Esophagus squamous epithelium (tissue), 5 donors: ENCODE measurements at regions not wholly inside any gene's neighbourhood (a gene's known extent, or its start where the extent isn't known, plus 50 kb on each side); places are given as distances from the start of the nearest gene placed in this dataset.
"Not testable (repeated sequence)": the region's sequence is repeated elsewhere in the genome, so short reads cannot be mapped to it uniquely, and the experiment has no call there.

Source experiments
- DNase-seq: peaks from one replicate; lab custom pipeline; 2025; lab: John Stamatoyannopoulos, UW
- H3K27ac ChIP-seq, 4 donors: fragments of 200-600 bp; sonication (generic); one replicate each; pipeline ENCODE4 v1.5.1; 2016 to 2019; ENCODE audit warnings: mild to moderate bottlenecking in 1 of 4
- H3K27me3 ChIP-seq, 4 donors: fragments of 200-600 bp; sonication (generic); 1 replicate in 3 of 4; 2 replicates in 1 of 4; pipeline versions ENCODE4 v1.5.1 to v1.6.0; 2017 to 2021; ENCODE audit warnings: antibody characterized with exemption in 1 of 4
- H3K36me3 ChIP-seq, 3 donors: fragments of 200-600 bp; sonication (generic); one replicate each; pipeline ENCODE4 v1.5.1; 2016 to 2019
- H3K4me1 ChIP-seq, 3 donors: fragments of 200-600 bp; sonication (generic); one replicate each; pipeline ENCODE4 v1.5.1; 2017 to 2019
- H3K4me3 ChIP-seq, 4 donors: fragments of 200-600 bp; sonication (generic); 1 replicate in 3 of 4; 2 replicates in 1 of 4; pipeline ENCODE4 v1.5.1; 2016 to 2019; ENCODE audit warnings: mild to moderate bottlenecking in 2 of 4, moderate library complexity in 1 of 4
- H3K9me3 ChIP-seq, 3 donors: fragments of 200-600 bp; sonication (generic); one replicate each; pipeline ENCODE4 v1.5.1; 2016 to 2019
- POLR2A ChIP-seq, 4 donors: fragments of 450-650 bp; IDR thresholded peaks; one replicate each; pipeline ENCODE4 v1.6.1; 2017; ENCODE audit warnings: antibody characterized with exemption in 4 of 4, mild to moderate bottlenecking in 4 of 4, moderate library complexity in 3 of 4
- WGBS, 2 donors: methylation state at CpG; one replicate each; pipeline ENCODE4 v1.1.5; 2018; 5-methylcytosine and 5-hydroxymethylcytosine counted together
- intact Hi-C: fragments of 100-400 bp; cut with DNase I; formaldehyde crosslinking; loops from one replicate; pipeline ENCODE4 v1.15.0; 2022
- TF ChIP-seq, protein P1 (sequence below), 6 experiments: fragments of 450-650 bp in 4 of 6; fragments of 200-600 bp in 2 of 6; sonication (generic) in 2 of 6; IDR thresholded peaks; one replicate each; pipeline ENCODE4 v1.5.1; 2016 to 2019; ENCODE audit warnings: antibody characterized with exemption in 6 of 6, mild to moderate bottlenecking in 4 of 6, moderate library complexity in 4 of 6
- donor health status: DM: yes; HTN: yes; CAD: no.

DNA sequence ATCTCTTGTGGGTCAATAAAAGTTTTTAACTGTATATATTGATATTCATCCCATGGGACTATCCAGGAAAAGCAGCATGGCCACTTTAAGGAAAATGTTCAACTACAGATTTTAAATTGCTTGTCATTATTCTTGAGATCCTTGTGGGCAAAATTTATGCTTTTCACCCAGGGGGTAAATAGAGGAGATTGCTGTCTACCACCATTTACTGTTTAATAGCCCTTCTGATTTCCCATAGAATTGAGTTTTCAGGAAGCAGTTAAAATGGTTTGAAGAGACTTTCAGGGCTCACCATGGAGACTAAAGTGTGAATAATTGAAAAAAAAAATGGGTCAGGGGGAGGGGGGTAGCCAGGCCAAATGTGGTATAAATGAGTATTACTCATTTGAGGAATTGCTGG is 901.1 kb upstream of the POT1 start:
- Histone ChIP-seq H3K27me3 (no peaks in the 10 kb centered on the region), H3K4me1 (no peaks in the 10 kb centered on the region), H3K9me3 (peaks cover 0 to 18% (median 0%) of the 10 kb centered on the region in 3 donors), H3K27ac (no peak overlapping the region), H3K4me3 (no peak overlapping the region), H3K36me3 (no peaks in the 10 kb centered on the region)
- no peak for DNase-seq
- intact Hi-C loops, result no loop called here
- TF ChIP-seq, protein P1, sequence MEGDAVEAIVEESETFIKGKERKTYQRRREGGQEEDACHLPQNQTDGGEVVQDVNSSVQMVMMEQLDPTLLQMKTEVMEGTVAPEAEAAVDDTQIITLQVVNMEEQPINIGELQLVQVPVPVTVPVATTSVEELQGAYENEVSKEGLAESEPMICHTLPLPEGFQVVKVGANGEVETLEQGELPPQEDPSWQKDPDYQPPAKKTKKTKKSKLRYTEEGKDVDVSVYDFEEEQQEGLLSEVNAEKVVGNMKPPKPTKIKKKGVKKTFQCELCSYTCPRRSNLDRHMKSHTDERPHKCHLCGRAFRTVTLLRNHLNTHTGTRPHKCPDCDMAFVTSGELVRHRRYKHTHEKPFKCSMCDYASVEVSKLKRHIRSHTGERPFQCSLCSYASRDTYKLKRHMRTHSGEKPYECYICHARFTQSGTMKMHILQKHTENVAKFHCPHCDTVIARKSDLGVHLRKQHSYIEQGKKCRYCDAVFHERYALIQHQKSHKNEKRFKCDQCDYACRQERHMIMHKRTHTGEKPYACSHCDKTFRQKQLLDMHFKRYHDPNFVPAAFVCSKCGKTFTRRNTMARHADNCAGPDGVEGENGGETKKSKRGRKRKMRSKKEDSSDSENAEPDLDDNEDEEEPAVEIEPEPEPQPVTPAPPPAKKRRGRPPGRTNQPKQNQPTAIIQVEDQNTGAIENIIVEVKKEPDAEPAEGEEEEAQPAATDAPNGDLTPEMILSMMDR (IDR thresholded peaks at IDR 0.05), result no peak
- no peak for TF ChIP-seq POLR2A (IDR thresholded peaks at IDR 0.05)

DNA sequence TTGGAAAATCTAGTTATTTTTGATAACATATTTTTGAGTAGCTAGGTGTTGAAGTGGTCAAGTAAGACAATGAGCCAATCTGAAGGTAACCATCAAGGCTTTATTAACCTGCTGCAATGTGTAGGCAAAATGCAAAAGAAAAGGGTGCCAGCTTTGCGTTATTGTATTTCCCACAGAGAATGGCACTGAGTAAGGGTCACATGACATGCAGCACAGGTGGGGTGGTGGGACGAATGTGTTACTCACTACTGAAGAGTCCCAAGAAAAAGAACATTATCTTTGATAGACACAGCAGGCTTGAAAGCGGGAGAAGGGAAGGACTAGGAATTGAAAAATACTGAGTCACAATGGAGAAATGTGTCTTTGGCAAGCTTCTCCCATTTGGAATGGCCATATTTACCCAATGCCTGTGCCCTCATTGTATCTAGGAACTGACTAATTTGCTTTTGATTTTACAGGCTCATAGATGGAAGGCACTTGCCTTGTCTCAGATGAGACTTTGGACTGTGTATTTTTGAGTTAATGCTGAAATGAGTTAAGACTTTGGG is 898.6 kb upstream of the POT1 start:
- Histone ChIP-seq H3K9me3 (peaks cover 0 to 15% (median 0%) of the 10 kb centered on the region in 3 donors), H3K27ac (no peak overlapping the region), H3K36me3 (no peaks in the 10 kb centered on the region), H3K4me1 (no peaks in the 10 kb centered on the region), H3K4me3 (no peak overlapping the region), H3K27me3 (no peaks in the 10 kb centered on the region)
- 71 to 74% methylated on average over 3 of the region's 3 CpGs for WGBS, 2 donors
- TF ChIP-seq POLR2A (IDR thresholded peaks at IDR 0.05), result no peak
- TF ChIP-seq, protein P1 (IDR thresholded peaks at IDR 0.05), result no peak
- DNase-seq, result no peak
- intact Hi-C loops, result no loop called here

DNA sequence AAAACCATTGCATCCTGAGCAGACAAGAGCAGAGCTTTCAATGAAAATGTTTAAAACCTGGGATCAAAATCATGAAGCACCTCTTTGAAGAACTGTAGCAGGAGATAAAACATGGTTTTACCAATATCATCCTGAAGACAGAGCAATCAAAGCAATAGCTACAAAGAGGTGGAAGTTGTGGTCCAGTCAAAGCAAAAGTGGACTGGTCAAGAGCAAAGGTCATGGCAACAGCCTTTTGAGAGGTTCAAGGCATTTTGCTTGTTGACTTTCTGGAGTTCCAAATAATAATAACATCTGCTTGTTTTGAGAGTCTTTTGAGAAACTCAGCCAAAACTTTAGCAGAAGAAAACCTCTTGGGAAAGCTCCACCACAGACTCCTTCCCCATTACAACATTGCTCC is 893.9 kb upstream of the POT1 start:
- H3K4me3 ChIP-seq, result no peak overlapping the region
- H3K27me3 ChIP-seq, result no peaks in the 10 kb centered on the region
- no peak for TF ChIP-seq POLR2A (IDR thresholded peaks at IDR 0.05)
- TF ChIP-seq, protein P1 (IDR thresholded peaks at IDR 0.05), result no peak
- no peak overlapping the region for H3K27ac ChIP-seq
- intact Hi-C loops, result no loop called here
- DNase-seq, result no peak
- no peaks in the 10 kb centered on the region for H3K9me3 ChIP-seq
- H3K4me1 ChIP-seq, result no peaks in the 10 kb centered on the region
- H3K36me3 ChIP-seq, result no peaks in the 10 kb centered on the region

DNA sequence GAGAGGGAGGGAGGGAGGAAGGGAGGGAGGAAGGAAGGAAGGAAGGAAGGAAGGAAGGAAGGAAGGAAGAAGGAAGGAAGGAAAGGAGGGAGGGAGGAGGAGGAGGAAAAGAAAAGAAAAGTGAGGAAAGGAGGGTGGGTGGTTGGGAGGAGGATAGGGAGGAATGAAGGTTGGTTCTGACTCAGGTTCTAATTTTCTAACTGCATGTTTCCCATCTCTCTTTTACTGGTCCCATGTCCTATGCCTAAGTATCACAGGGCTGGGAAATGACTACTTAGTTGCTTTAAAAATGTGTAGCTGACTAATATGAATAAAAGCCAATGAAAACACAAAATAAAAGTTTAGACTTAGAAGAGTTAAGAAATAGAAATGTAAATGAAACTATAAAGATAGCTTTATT is 890.9 kb upstream of the POT1 start:
- no peak for DNase-seq
- no peak overlapping the region for H3K27ac ChIP-seq
- no peaks in the 10 kb centered on the region for H3K27me3 ChIP-seq
- H3K9me3 ChIP-seq, result no peaks in the 10 kb centered on the region
- no peaks in the 10 kb centered on the region for H3K36me3 ChIP-seq
- no peaks in the 10 kb centered on the region for H3K4me1 ChIP-seq
- intact Hi-C loops, result no loop called here
- no peak overlapping the region for H3K4me3 ChIP-seq
- TF ChIP-seq, protein P1 (IDR thresholded peaks at IDR 0.05), result no peak
- no peak for TF ChIP-seq POLR2A (IDR thresholded peaks at IDR 0.05)

DNA sequence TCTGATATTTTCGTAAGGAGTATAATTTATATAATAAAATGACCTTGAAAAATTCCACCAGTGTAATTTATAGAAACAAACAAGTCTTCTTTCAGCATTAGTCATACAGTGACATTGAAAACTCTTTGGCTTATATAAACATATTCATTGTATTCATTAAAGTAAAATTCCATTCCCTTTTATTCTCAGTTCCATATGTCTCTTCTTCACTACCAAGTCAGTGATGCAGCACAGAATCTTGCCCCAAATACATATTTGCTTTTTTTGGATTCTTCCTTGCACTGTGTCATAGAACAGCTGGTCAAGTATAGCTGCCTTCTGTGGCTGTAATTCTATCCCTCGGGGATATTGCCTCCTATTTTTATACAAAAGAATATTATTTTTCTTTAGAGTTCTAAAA is 884.5 kb upstream of the POT1 start:
- Histone ChIP-seq H3K4me1 (no peaks in the 10 kb centered on the region), H3K36me3 (no peaks in the 10 kb centered on the region), H3K4me3 (no peak overlapping the region), H3K27ac (no peak overlapping the region), H3K9me3 (no peaks in the 10 kb centered on the region), H3K27me3 (no peaks in the 10 kb centered on the region)
- TF ChIP-seq POLR2A (IDR thresholded peaks at IDR 0.05), result no peak
- TF ChIP-seq, protein P1 (IDR thresholded peaks at IDR 0.05), result no peak
- intact Hi-C loops, result no loop called here
- WGBS, 2 donors, result 22 to 30% methylated on average over 2 of the region's 2 CpGs
- DNase-seq, result no peak

DNA sequence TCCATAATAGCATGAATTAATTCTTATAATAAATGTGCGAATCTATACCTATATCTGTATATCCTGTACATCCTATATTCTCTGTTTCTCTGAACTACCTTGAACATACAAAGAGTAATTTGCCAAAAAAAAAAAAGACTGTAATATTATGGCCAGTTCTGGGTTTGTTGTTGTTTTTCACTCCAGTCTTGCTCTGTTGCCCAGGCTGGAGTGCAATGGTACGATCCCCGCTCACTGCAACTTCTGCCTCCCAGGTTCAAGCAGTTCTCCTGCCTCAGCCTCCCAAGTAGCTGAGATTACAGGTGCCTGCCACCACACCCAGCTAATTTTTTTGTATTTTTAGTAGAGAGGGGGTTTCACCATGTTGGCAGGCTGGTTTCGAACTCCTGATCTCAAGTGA is 876.9 kb upstream of the POT1 start:
- H3K27me3 ChIP-seq, intact Hi-C loops, H3K9me3 ChIP-seq, H3K4me3 ChIP-seq, H3K27ac ChIP-seq, H3K4me1 ChIP-seq, H3K36me3 ChIP-seq, DNase-seq: not testable (repeated sequence)
- 92 to 95% methylated on average over 4 of the region's 4 CpGs for WGBS, 2 donors
